Stomach (tissue), 4 donors: ENCODE measurements at regions not wholly inside any gene's neighbourhood (a gene's known extent, or its start where the extent isn't known, plus 50 kb on each side); places are given as distances from the start of the nearest gene placed in this dataset.

Experiments used
- POLR2A ChIP-seq, 4 donors: fragments of 450-650 bp; IDR thresholded peaks; one replicate each; pipeline ENCODE4 v1.6.1; 2016; ENCODE audit warnings: antibody characterized with exemption in 4 of 4, control low read depth in 2 of 4, mild to moderate bottlenecking in 1 of 4, moderate library complexity in 1 of 4
- TF ChIP-seq, protein P1 (sequence below), 7 experiments: fragments of 450-650 bp in 4 of 7; fragments of 200-600 bp in 3 of 7; sonication (generic) in 3 of 7; IDR thresholded peaks; one replicate each; pipeline ENCODE4 v1.5.1; 2016 to 2019; ENCODE audit warnings: antibody characterized with exemption in 7 of 7, control low read depth in 2 of 7, mild to moderate bottlenecking in 1 of 7

DNA sequence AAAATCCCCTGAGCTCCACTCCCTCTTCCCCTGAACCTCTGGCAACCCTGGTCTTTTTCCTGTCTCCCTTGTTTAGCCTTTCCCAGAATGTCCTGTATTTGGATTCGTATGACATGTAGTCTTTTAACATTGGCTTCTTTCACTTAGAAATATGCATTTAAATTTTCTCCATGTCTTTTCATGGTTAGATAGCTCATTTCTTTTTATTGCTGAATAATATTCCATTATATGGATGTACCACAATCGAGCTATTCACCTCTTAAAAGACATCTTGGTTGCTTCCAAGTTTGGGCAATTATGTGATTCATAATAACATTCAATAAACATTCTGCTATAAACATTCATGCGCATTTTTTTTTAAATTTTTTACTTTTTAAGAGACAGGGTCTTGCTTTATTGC, 99.6 kb upstream of the ZNF536 start:
- TF ChIP-seq, protein P1, sequence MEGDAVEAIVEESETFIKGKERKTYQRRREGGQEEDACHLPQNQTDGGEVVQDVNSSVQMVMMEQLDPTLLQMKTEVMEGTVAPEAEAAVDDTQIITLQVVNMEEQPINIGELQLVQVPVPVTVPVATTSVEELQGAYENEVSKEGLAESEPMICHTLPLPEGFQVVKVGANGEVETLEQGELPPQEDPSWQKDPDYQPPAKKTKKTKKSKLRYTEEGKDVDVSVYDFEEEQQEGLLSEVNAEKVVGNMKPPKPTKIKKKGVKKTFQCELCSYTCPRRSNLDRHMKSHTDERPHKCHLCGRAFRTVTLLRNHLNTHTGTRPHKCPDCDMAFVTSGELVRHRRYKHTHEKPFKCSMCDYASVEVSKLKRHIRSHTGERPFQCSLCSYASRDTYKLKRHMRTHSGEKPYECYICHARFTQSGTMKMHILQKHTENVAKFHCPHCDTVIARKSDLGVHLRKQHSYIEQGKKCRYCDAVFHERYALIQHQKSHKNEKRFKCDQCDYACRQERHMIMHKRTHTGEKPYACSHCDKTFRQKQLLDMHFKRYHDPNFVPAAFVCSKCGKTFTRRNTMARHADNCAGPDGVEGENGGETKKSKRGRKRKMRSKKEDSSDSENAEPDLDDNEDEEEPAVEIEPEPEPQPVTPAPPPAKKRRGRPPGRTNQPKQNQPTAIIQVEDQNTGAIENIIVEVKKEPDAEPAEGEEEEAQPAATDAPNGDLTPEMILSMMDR (IDR thresholded peaks at IDR 0.05): no peak
- TF ChIP-seq POLR2A (IDR thresholded peaks at IDR 0.05): no peak
